GM21717 (cell line): ENCODE measurements at regions not wholly inside any gene's neighbourhood (a gene's known extent, or its start where the extent isn't known, plus 50 kb on each side); places are given as distances from the start of the nearest gene placed in this dataset.
"Not testable (repeated sequence)": the region's sequence is repeated elsewhere in the genome, so short reads cannot be mapped to it uniquely, and the experiment has no call there.

ENCODE experiments used
- ATAC-seq: cut with Tn5 transposase; IDR thresholded peaks from one replicate; pipeline ENCODE4 v1.9.1; 2021; ENCODE audit warnings: mild to moderate bottlenecking, moderate library complexity; ENCODE audit not compliant: unreplicated experiment

- ATAC-seq: no peak
These were observed 250.3 kb downstream of the SEC61B start for GRCh38 chr9:99472240-99472915.

- ATAC-seq: no peak
These were observed 250.8 kb downstream of the SEC61B start for GRCh38 chr9:99472916-99473245.

- ATAC-seq: no peak
These were observed 252.1 kb downstream of the SEC61B start for GRCh38 chr9:99474186-99474585.

- ATAC-seq: no peak
These were observed 253.5 kb downstream of the SEC61B start for GRCh38 chr9:99475401-99476065.

GRCh38 chr9:99478469-99479027 is 256.5 kb downstream of the SEC61B start:
- no peak for ATAC-seq

- no peak for ATAC-seq
These were observed 257.8 kb downstream of the SEC61B start for GRCh38 chr9:99479929-99480328.

GRCh38 chr9:99485459-99485858 is 263.4 kb downstream of the SEC61B start:
- no peak for ATAC-seq

GRCh38 chr9:99486684-99487083 is 264.6 kb downstream of the SEC61B start:
- ATAC-seq: no peak

GRCh38 chr9:99488131-99489059 is 266.3 kb downstream of the SEC61B start:
- ATAC-seq: no peak

GRCh38 chr9:99489060-99489413 is 267.0 kb downstream of the SEC61B start:
- ATAC-seq: no peak

- ATAC-seq: no peak
These were observed 268.6 kb downstream of the SEC61B start for GRCh38 chr9:99490729-99491128.

GRCh38 chr9:99491408-99492158 is 269.5 kb downstream of the SEC61B start:
- ATAC-seq: no peak

GRCh38 chr9:99497641-99498040 is 275.6 kb downstream of the SEC61B start:
- no peak for ATAC-seq

- not testable (repeated sequence) for ATAC-seq
These were observed 276.9 kb downstream of the SEC61B start for GRCh38 chr9:99498979-99499378.

GRCh38 chr9:99505936-99506335 is 283.9 kb downstream of the SEC61B start:
- ATAC-seq: no peak

GRCh38 chr9:99506747-99507348 is 284.8 kb downstream of the SEC61B start:
- ATAC-seq: no peak

GRCh38 chr9:99509065-99509745 is 287.1 kb downstream of the SEC61B start:
- no peak for ATAC-seq

- no peak for ATAC-seq
These were observed 287.9 kb downstream of the SEC61B start for GRCh38 chr9:99509900-99510535.

GRCh38 chr9:99511723-99512122 is 289.6 kb downstream of the SEC61B start:
- no peak for ATAC-seq
